ENCODE measurements at regions not wholly inside any gene's neighbourhood (a gene's known extent, or its start where the extent isn't known, plus 50 kb on each side); places are given as distances from the start of the nearest gene placed in this dataset.

DNA sequence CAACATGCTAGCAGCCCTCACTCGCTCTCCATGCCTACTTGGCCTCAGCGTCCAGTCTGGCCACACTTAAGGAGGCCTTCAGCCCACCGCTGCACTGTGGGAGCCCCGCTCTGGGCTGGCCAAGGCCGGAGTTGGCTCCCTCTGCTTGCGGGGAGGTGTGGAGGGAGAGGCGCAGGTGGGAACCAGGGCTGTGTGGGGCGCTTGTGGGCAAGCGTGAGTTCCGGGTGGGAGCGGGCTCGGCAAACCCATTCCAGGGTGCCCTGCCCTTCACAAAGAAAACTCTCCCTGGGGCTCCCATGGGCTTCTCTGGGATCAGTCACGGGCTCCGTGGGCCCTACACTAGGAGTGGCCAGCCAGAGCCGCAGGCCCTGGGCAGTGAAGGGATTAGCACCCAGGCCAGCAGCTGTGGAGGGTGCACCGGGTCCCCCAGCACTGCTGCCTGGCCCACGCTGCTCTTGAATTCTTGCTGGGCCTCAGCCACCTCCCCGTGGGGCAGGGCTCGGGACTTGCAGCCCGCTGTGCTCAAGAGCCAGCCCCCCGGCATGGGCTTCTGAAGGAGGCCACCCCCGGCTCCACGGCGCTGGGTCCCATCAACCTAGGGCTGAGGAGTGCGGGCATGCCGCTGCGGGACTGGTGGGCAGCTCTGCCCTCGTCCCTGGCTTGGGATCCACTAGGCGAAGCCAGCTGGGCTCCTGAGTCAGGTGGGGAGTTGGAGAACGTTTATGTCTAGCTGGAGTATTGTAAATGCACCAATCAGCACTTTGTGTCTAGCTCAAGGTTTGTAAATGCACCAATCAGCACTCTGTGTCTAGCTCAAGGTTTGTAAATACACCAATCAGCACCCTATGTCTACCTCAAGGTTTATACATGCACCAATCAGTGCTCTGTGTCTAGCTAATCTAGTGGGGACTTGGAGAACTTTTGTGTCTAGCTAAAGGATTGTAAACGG lies 273.6 kb upstream of the SULF2 start:
- TF ChIP-seq, protein P1, sequence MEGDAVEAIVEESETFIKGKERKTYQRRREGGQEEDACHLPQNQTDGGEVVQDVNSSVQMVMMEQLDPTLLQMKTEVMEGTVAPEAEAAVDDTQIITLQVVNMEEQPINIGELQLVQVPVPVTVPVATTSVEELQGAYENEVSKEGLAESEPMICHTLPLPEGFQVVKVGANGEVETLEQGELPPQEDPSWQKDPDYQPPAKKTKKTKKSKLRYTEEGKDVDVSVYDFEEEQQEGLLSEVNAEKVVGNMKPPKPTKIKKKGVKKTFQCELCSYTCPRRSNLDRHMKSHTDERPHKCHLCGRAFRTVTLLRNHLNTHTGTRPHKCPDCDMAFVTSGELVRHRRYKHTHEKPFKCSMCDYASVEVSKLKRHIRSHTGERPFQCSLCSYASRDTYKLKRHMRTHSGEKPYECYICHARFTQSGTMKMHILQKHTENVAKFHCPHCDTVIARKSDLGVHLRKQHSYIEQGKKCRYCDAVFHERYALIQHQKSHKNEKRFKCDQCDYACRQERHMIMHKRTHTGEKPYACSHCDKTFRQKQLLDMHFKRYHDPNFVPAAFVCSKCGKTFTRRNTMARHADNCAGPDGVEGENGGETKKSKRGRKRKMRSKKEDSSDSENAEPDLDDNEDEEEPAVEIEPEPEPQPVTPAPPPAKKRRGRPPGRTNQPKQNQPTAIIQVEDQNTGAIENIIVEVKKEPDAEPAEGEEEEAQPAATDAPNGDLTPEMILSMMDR (conservative IDR thresholded peaks at IDR 0.05), result no peak
- no peak for TF ChIP-seq ZFX (IDR thresholded peaks at IDR 0.05)

Data from C4-2B (cell line).